Endothelial cell of umbilical vein (primary cell): ENCODE measurements at regions not wholly inside any gene's neighbourhood (a gene's known extent, or its start where the extent isn't known, plus 50 kb on each side); places are given as distances from the start of the nearest gene placed in this dataset.

ENCODE experiments used
- BruUV-seq: library from RNA; stranded (reverse); fragments of 400-500 nt; replicated peaks from 2 replicates; lab custom pipeline; 2021; lab: Mats Ljungman, UMichigan
- CTCF ChIA-PET: fragments of 300-600, 350-600 bp; sonication (Branson Sonifier 250); formaldehyde crosslinking; loops from one replicate; lab custom pipeline; 2021; ENCODE audit warnings: antibody characterized with exemption, inconsistent platforms; lab: Charles Lee
- POLR2A ChIA-PET: fragments of 300-600, 350-600 bp; sonication (Branson Sonifier 250); formaldehyde crosslinking; loops from one replicate; lab custom pipeline; 2021; ENCODE audit warnings: antibody characterized with exemption, inconsistent platforms; lab: Charles Lee
- DNase-seq: peaks from one replicate; pipeline ENCODE4 v3.0.0-alpha.2; 2011; ENCODE audit warnings: low read depth, low spot score
- FAIRE-seq: peaks from 2 replicates; lab custom pipeline; 2011; peaks lifted over from hg19 to GRCh38; lab: Jason Lieb, UNC
- H2AFZ ChIP-seq: 2 replicates; pipeline ENCODE4 v1.6.0; 2012; ENCODE audit warnings: low read depth, low read length, control low read depth, inconsistent platforms
- H3K27ac ChIP-seq: 2 replicates; pipeline ENCODE4 v1.5.1; 2011; ENCODE audit warnings: low read depth, mild to moderate bottlenecking, control low read depth, low read length, moderate library complexity; ENCODE audit not compliant: insufficient read depth
- H3K27me3 ChIP-seq, 2 experiments: 2 replicates each; pipeline versions ENCODE4 v1.6.0 to v1.6.1; 2011; ENCODE audit warnings: low read length in 2 of 2, mixed read lengths in 1 of 2; ENCODE audit not compliant: control insufficient read depth in 2 of 2, insufficient read depth in 2 of 2
- H3K36me3 ChIP-seq, 2 experiments: 2 replicates in 1 of 2; 3 replicates in 1 of 2; pipeline ENCODE4 v1.5.1; 2011; ENCODE audit warnings: low read length in 2 of 2, mild to moderate bottlenecking in 1 of 2, moderate library complexity in 1 of 2; ENCODE audit not compliant: control insufficient read depth in 2 of 2, insufficient read depth in 2 of 2; ENCODE audit errors: extremely low read depth in 1 of 2
- H3K4me1 ChIP-seq: 3 replicates; pipeline ENCODE4 v1.5.1; 2011; ENCODE audit warnings: mild to moderate bottlenecking, low read length; ENCODE audit not compliant: control insufficient read depth, insufficient read depth; ENCODE audit errors: extremely low read depth
- H3K4me2 ChIP-seq: 2 replicates; pipeline ENCODE4 v1.6.1; 2011; ENCODE audit warnings: low read length, control low read depth, mixed read lengths; ENCODE audit not compliant: insufficient read depth
- H3K4me3 ChIP-seq, 3 experiments: fragments of 200-600 bp in 1 of 3; sonication (generic), shearing (Covaris generic) in 1 of 3; replicated peaks in 1 of 3; 2 replicates each; pipeline ENCODE4 v1.5.1; 2011 to 2016; ENCODE audit warnings: control low read depth in 3 of 3, low read length in 3 of 3, mild to moderate bottlenecking in 2 of 3, inconsistent platforms in 1 of 3, low read depth in 1 of 3, moderate library complexity in 1 of 3; ENCODE audit not compliant: insufficient read depth in 1 of 3
- H3K79me2 ChIP-seq: 2 replicates; pipeline ENCODE4 v1.6.0; 2012; ENCODE audit warnings: low read length, inconsistent platforms; ENCODE audit not compliant: control insufficient read depth, insufficient read depth
- H3K9ac ChIP-seq: replicated peaks from 2 replicates; pipeline ENCODE3; 2011; ENCODE audit warnings: low read length, control low read depth; ENCODE audit not compliant: insufficient read depth; ENCODE audit errors: extremely low read depth
- H3K9me1 ChIP-seq: replicated peaks from 3 replicates; pipeline ENCODE4 v1.6.0; 2011; ENCODE audit warnings: mild to moderate bottlenecking, low read length; ENCODE audit not compliant: control insufficient read depth, insufficient read depth; ENCODE audit errors: extremely low read depth
- H3K9me3 ChIP-seq: replicated peaks from 2 replicates; pipeline ENCODE4 v1.5.1; 2012; ENCODE audit warnings: low read length, inconsistent platforms; ENCODE audit not compliant: control insufficient read depth, insufficient read depth
- H4K20me1 ChIP-seq: replicated peaks from 2 replicates; pipeline ENCODE3; 2011; ENCODE audit warnings: mild to moderate bottlenecking, low read length; ENCODE audit not compliant: control insufficient read depth, insufficient read depth; ENCODE audit errors: extremely low read depth
- CTCF ChIP-seq, 2 donors: IDR thresholded peaks; 1 replicate in 1 of 2; 2 replicates in 1 of 2; pipeline ENCODE4 v1.5.1; 2011; ENCODE audit warnings: low read length in 2 of 2, mild to moderate bottlenecking in 2 of 2, moderate library complexity in 2 of 2, control low read depth in 1 of 2, inconsistent platforms in 1 of 2, low read depth in 1 of 2; ENCODE audit not compliant: insufficient read depth in 1 of 2; ENCODE audit errors: extremely low read depth in 1 of 2
- EZH2 ChIP-seq: IDR thresholded peaks from 2 replicates; pipeline ENCODE4 v1.6.1; 2012; ENCODE audit warnings: borderline replicate concordance, low read depth, mild to moderate bottlenecking, moderate library complexity, low read length, inconsistent platforms; ENCODE audit not compliant: severe bottlenecking
- FOS ChIP-seq: IDR thresholded peaks from 2 replicates; pipeline ENCODE4 v1.6.1; 2011; ENCODE audit warnings: mild to moderate bottlenecking, low read length, moderate library complexity, borderline replicate concordance; ENCODE audit not compliant: insufficient read depth
- GATA2 ChIP-seq: IDR thresholded peaks from 2 replicates; pipeline ENCODE4 v1.7.0; 2011; ENCODE audit warnings: low read depth, mild to moderate bottlenecking, moderate library complexity, mixed read lengths, low read length; ENCODE audit not compliant: insufficient read length, insufficient read depth
- JUN ChIP-seq: IDR thresholded peaks from 2 replicates; pipeline ENCODE4 v1.6.1; 2011; ENCODE audit warnings: borderline replicate concordance, low read depth; ENCODE audit not compliant: insufficient read length, insufficient read depth
- MAX ChIP-seq: IDR thresholded peaks from 2 replicates; pipeline ENCODE4 v1.6.1; 2011; ENCODE audit not compliant: insufficient read depth, insufficient read length
- MYC ChIP-seq: IDR thresholded peaks from one replicate; pipeline ENCODE4 v1.6.1; 2011; ENCODE audit warnings: mild to moderate bottlenecking, low read depth, low read length
- POLR2A ChIP-seq: IDR thresholded peaks from 2 replicates; pipeline ENCODE4 v1.6.1; 2012; ENCODE audit warnings: low read depth, mild to moderate bottlenecking, control low read depth, low read length
- POLR2AphosphoS5 ChIP-seq: IDR thresholded peaks from 2 replicates; pipeline ENCODE4 v1.6.1; 2012; ENCODE audit warnings: low read depth, mild to moderate bottlenecking, control low read depth, low read length, moderate library complexity; ENCODE audit not compliant: insufficient read depth
- dilution Hi-C: fragments of 300-500 bp; cut with MboI; formaldehyde crosslinking; loops from one replicate; pipeline ENCODE4 v1.15.0; 2019; ENCODE audit warnings: low sequenced_read_pairs; ENCODE audit not compliant: extremely low pct_ligation_motif_present
- intact Hi-C: fragments of 100-400 bp; cut with micrococcal nuclease; formaldehyde crosslinking; loops from one replicate; pipeline ENCODE4 v1.10.0; 2022

- no peak overlapping the region for H2AFZ ChIP-seq
- H3K27ac ChIP-seq, result no peak overlapping the region
- DNase-seq (no peak), FAIRE-seq (no peak)
- H3K27me3 ChIP-seq, result no peaks in the 10 kb centered on the region
- H3K4me3 ChIP-seq, result no peak overlapping the region
- CTCF ChIA-PET, result no interaction called here
- no TSS peak for BruUV-seq
- TF ChIP-seq POLR2A (no peak), EZH2 (no peak), MAX (no peak), MYC (no peak)
- no peaks in the 10 kb centered on the region for H4K20me1 ChIP-seq
- no peaks in the 10 kb centered on the region for H3K79me2 ChIP-seq
- POLR2A ChIA-PET, result no interaction called here
- peaks cover 3% of the 10 kb centered on the region for H3K9me3 ChIP-seq
- H3K9ac ChIP-seq, result no peak overlapping the region
- dilution Hi-C loops (no loop called here), intact Hi-C loops (no loop called here)
- H3K9me1 ChIP-seq, result no peaks in the 10 kb centered on the region
- H3K4me1 ChIP-seq, result no peaks in the 10 kb centered on the region
- H3K36me3 ChIP-seq, result no peaks in the 10 kb centered on the region
- H3K4me2 ChIP-seq, result no peak overlapping the region
Observed at GRCh38 chr4:179417357-179417756, 1975.1 kb upstream of the AGA start.

GRCh38 chr4:179437962-179438361 lies 1995.7 kb upstream of the AGA start:
- no peak for TF ChIP-seq MAX
- no peak for TF ChIP-seq EZH2
- TF ChIP-seq GATA2, result no peak
- no peak for TF ChIP-seq FOS
- TF ChIP-seq POLR2A, result no peak
- TF ChIP-seq MYC, result no peak
- no peak for TF ChIP-seq JUN
- no peak for TF ChIP-seq CTCF (IDR thresholded peaks at IDR 0.05; ENCODE audit: extremely low read depth in 1 of 2, insufficient read depth in 1 of 2, low read depth in 1 of 2, low read length in 2 of 2)
- TF ChIP-seq POLR2AphosphoS5, result no peak
- Histone ChIP-seq H3K9me3 (peaks cover 7% of the 10 kb centered on the region), H3K9me1 (no peaks in the 10 kb centered on the region), H3K4me2 (no peak overlapping the region), H3K4me3 (no peak overlapping the region), H3K79me2 (no peaks in the 10 kb centered on the region), H3K27ac (no peak overlapping the region), H3K9ac (no peak overlapping the region), H3K36me3 (no peaks in the 10 kb centered on the region), H4K20me1 (no peaks in the 10 kb centered on the region), H2AFZ (no peak overlapping the region), H3K27me3 (no peaks in the 10 kb centered on the region), H3K4me1 (no peaks in the 10 kb centered on the region)
- intact Hi-C loops (no loop called here), dilution Hi-C loops (no loop called here)
- POLR2A ChIA-PET, result no interaction called here
- CTCF ChIA-PET, result no interaction called here
- no TSS peak for BruUV-seq
- DNase-seq (no peak), FAIRE-seq (no peak)
